GM12865 (cell line): ENCODE measurements at regions not wholly inside any gene's neighbourhood (a gene's known extent, or its start where the extent isn't known, plus 50 kb on each side); places are given as distances from the start of the nearest gene placed in this dataset.

Experiments
- DNase-seq: peaks from one replicate; pipeline ENCODE4 v3.0.0; 2010; ENCODE audit warnings: low read depth
- H3K4me3 ChIP-seq: 2 replicates; pipeline ENCODE4 v1.5.1; 2011; ENCODE audit warnings: mild to moderate bottlenecking, low read depth, low read length, control low read depth
- TF ChIP-seq, protein P1 (sequence below): IDR thresholded peaks from 2 replicates; pipeline ENCODE4 v1.5.1; 2011; ENCODE audit warnings: low read length, control low read depth, low read depth, inconsistent platforms; ENCODE audit not compliant: insufficient read depth; ENCODE audit errors: missing control alignments

- no peak overlapping the region for H3K4me3 ChIP-seq
- DNase-seq = no peak
- TF ChIP-seq, protein P1, sequence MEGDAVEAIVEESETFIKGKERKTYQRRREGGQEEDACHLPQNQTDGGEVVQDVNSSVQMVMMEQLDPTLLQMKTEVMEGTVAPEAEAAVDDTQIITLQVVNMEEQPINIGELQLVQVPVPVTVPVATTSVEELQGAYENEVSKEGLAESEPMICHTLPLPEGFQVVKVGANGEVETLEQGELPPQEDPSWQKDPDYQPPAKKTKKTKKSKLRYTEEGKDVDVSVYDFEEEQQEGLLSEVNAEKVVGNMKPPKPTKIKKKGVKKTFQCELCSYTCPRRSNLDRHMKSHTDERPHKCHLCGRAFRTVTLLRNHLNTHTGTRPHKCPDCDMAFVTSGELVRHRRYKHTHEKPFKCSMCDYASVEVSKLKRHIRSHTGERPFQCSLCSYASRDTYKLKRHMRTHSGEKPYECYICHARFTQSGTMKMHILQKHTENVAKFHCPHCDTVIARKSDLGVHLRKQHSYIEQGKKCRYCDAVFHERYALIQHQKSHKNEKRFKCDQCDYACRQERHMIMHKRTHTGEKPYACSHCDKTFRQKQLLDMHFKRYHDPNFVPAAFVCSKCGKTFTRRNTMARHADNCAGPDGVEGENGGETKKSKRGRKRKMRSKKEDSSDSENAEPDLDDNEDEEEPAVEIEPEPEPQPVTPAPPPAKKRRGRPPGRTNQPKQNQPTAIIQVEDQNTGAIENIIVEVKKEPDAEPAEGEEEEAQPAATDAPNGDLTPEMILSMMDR = no peak
Observed at GRCh38 chr3:31436830-31437229, 95.9 kb upstream of the STT3B start.

GRCh38 chr3:31438742-31439141 is 94.0 kb upstream of the STT3B start:
- no peak overlapping the region for H3K4me3 ChIP-seq
- no peak for DNase-seq
- TF ChIP-seq, protein P1 = no peak

GRCh38 chr3:31439890-31440750 is 92.6 kb upstream of the STT3B start:
- TF ChIP-seq, protein P1 = no peak
- no peak overlapping the region for H3K4me3 ChIP-seq
- no peak for DNase-seq

DNA sequence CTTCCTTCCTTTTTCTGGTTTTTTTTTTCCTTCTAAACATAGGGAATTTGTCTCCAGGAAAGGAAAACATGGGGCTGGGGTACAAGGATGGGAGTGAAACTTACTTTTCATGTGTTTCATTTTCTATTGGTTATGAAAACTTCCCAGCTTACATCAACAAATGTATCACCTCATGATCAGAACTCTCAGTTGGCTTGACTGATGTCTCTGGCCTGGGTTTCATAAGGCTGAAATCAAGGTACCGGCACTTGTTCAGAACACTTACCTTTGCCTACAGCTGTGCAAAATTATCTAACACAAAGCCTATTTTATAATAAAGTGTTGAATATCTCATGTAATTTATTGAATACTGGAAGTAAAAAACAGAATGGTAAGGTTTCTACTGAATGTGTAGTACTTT is 91.8 kb upstream of the STT3B start:
- H3K4me3 ChIP-seq = no peak overlapping the region
- peak; percentile 33 for DNase-seq
- TF ChIP-seq, protein P1 = no peak

DNA sequence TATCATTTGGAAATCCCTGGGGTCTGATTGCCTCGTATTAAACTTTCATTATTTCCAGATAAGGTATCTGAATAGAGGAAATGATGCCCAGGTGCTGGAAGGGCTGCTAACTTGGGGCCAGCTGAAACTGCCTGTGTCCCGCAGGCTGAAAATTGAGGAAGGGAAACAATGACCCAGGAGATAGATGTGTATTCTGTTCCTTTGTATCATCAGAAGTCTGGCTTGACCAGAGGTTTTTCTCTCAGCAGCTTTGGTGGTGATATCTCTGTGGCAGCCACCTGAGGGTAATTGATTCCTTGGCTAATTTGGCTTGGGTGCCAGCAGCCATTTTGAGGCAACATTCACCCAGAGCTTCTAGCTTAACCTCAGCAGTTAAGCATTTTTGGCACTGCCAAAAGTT is 90.0 kb upstream of the STT3B start:
- no peak overlapping the region for H3K4me3 ChIP-seq
- peak; percentile 8 for DNase-seq
- TF ChIP-seq, protein P1 = no peak

- DNase-seq = no peak
- TF ChIP-seq, protein P1 = no peak
- no peak overlapping the region for H3K4me3 ChIP-seq
Observed at GRCh38 chr3:31444220-31445142, 88.2 kb upstream of the STT3B start.
